ENCODE measurements at regions not wholly inside any gene's neighbourhood (a gene's known extent, or its start where the extent isn't known, plus 50 kb on each side); places are given as distances from the start of the nearest gene placed in this dataset.

GRCh38 chr21:28663754-28664153, 328.9 kb downstream of the LTN1 start:
- Mint-ChIP-seq H3K27ac (no peak overlapping the region), H3K9me3 (no peaks in the 10 kb centered on the region), H3K4me3 (no peak overlapping the region), H3K36me3 (ENCODE audit: low read depth) (no peaks in the 10 kb centered on the region), H3K4me1 (no peaks in the 10 kb centered on the region), H3K27me3 (no peaks in the 10 kb centered on the region)
- intact Hi-C loops (cut with micrococcal nuclease) = no loop called here
- DNase-seq (no peak), ATAC-seq (ENCODE audit: low read depth) (no peak)
- TF ChIP-seq, protein P1, sequence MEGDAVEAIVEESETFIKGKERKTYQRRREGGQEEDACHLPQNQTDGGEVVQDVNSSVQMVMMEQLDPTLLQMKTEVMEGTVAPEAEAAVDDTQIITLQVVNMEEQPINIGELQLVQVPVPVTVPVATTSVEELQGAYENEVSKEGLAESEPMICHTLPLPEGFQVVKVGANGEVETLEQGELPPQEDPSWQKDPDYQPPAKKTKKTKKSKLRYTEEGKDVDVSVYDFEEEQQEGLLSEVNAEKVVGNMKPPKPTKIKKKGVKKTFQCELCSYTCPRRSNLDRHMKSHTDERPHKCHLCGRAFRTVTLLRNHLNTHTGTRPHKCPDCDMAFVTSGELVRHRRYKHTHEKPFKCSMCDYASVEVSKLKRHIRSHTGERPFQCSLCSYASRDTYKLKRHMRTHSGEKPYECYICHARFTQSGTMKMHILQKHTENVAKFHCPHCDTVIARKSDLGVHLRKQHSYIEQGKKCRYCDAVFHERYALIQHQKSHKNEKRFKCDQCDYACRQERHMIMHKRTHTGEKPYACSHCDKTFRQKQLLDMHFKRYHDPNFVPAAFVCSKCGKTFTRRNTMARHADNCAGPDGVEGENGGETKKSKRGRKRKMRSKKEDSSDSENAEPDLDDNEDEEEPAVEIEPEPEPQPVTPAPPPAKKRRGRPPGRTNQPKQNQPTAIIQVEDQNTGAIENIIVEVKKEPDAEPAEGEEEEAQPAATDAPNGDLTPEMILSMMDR (IDR thresholded peaks at IDR 0.05) = no peak
- POLR2A ChIA-PET = no interaction called here
- CTCF ChIA-PET = no interaction called here

DNA sequence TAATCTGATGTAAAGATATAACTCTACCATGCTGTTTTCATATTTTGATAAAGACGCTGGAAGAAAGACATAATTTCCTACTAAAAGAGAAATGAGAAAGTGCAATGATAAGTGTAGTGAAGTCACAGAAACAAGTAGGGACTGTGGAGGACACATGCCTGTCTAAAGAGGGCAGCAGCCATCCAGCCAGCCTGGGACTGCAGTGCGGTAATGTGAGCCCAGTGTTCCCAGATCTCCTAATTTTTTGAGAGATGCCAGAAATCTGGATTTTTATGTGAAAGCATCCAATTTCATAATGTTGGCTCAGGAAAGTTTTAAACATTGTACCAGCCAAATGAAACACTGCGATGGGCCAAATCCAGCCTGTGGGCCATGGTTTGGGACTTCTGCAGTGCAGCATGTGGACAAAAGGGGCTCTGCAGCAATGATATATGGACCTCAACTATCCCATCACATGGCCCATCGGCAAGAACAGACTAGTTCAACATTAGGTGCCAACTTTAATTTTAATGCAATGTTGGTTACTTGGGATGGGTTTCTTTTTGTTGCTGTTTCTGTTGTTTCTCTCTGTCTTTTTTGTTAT, 329.5 kb downstream of the LTN1 start:
- POLR2A ChIA-PET = no interaction called here
- Mint-ChIP-seq H3K4me3 (no peak overlapping the region), H3K27me3 (no peaks in the 10 kb centered on the region), H3K9me3 (no peaks in the 10 kb centered on the region), H3K27ac (no peak overlapping the region), H3K4me1 (no peaks in the 10 kb centered on the region), H3K36me3 (ENCODE audit: low read depth) (no peaks in the 10 kb centered on the region)
- CTCF ChIA-PET = no interaction called here
- no peak for DNase-seq
- no peak for ATAC-seq (ENCODE audit: low read depth)
- intact Hi-C loops (cut with micrococcal nuclease) = no loop called here
- TF ChIP-seq, protein P1 (IDR thresholded peaks at IDR 0.05) = no peak

- no peaks in the 10 kb centered on the region for H3K27me3 Mint-ChIP-seq
- H3K36me3 Mint-ChIP-seq (ENCODE audit: low read depth) = no peaks in the 10 kb centered on the region
- intact Hi-C loops (cut with micrococcal nuclease) = no loop called here
- ATAC-seq (ENCODE audit: low read depth) (no peak), DNase-seq (no peak)
- TF ChIP-seq, protein P1 (IDR thresholded peaks at IDR 0.05) = no peak
- H3K9me3 Mint-ChIP-seq = no peaks in the 10 kb centered on the region
- H3K27ac Mint-ChIP-seq = no peak overlapping the region
- ChIA-PET POLR2A (no interaction called here), CTCF (no interaction called here)
- H3K4me3 Mint-ChIP-seq = no peak overlapping the region
- H3K4me1 Mint-ChIP-seq = no peaks in the 10 kb centered on the region
Observed at GRCh38 chr21:28657566-28657965, 335.1 kb downstream of the LTN1 start.

GRCh38 chr21:28655471-28655870, 337.2 kb downstream of the LTN1 start:
- ChIA-PET CTCF (no interaction called here), POLR2A (no interaction called here)
- Mint-ChIP-seq H3K27me3 (no peaks in the 10 kb centered on the region), H3K4me3 (no peak overlapping the region), H3K4me1 (no peaks in the 10 kb centered on the region), H3K36me3 (ENCODE audit: low read depth) (no peaks in the 10 kb centered on the region), H3K9me3 (no peaks in the 10 kb centered on the region), H3K27ac (no peak overlapping the region)
- DNase-seq (no peak), ATAC-seq (ENCODE audit: low read depth) (no peak)
- TF ChIP-seq, protein P1 (IDR thresholded peaks at IDR 0.05) = no peak
- intact Hi-C loops (cut with micrococcal nuclease) = no loop called here

DNA sequence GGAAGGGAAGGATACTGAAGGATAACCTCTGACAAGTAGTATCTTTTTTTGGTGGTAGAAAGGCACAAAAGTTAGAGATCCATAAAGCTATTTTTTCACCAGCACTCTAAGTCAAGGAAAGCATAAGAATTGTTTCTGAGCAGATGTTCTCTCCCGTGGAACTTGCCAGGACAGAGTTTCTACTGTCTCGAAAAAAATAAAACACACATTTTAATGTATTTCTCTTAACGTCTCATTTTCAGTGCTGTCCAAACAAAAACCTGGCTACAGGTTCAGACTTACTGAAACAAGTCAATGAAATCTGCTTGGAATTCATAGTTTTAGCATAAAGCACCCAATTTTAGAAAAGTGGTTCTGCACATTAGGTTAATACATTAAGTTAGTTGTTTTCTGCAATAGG, 338.3 kb downstream of the LTN1 start:
- intact Hi-C loops (cut with micrococcal nuclease) = no loop called here
- Mint-ChIP-seq H3K4me1 (no peaks in the 10 kb centered on the region), H3K4me3 (no peak overlapping the region), H3K9me3 (no peaks in the 10 kb centered on the region), H3K27me3 (no peaks in the 10 kb centered on the region), H3K36me3 (ENCODE audit: low read depth) (no peaks in the 10 kb centered on the region), H3K27ac (no peak overlapping the region)
- no peak for ATAC-seq (ENCODE audit: low read depth)
- no peak for DNase-seq
- TF ChIP-seq, protein P1 (IDR thresholded peaks at IDR 0.05) = no peak
- CTCF ChIA-PET = no interaction called here
- POLR2A ChIA-PET = no interaction called here

Data from activated B cell treated with CpG ODN at 0.5 μM for 24 hours (primary cell).